GM18868 (cell line): ENCODE measurements at regions not wholly inside any gene's neighbourhood (a gene's known extent, or its start where the extent isn't known, plus 50 kb on each side); places are given as distances from the start of the nearest gene placed in this dataset.
"Not testable (repeated sequence)": the region's sequence is repeated elsewhere in the genome, so short reads cannot be mapped to it uniquely, and the experiment has no call there.

Experiments
- ATAC-seq: cut with Tn5 transposase; IDR thresholded peaks from one replicate; pipeline ENCODE4 v1.9.1; 2021; ENCODE audit warnings: mild to moderate bottlenecking, moderate library complexity; ENCODE audit not compliant: unreplicated experiment

DNA sequence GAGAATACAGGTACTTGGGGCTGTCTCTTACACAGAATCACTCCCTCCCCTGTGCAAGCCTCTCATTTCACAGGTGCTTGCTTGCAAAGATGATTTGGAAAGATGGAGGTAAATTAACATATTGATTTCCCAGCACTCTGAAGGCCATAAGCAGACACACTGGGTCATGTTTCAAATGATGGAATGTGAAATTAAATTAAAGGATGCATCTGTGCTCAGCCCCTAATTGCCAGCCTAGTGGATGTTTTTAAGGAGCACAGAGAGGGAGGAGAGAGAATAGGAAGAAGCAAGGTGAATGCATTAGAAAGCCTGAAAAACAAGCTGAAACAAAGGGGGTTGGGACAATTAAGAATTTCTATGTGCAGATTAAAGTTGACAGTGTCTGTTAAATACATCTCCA is 96.1 kb upstream of the GRIP1 start:
- ATAC-seq: no peak

GRCh38 chr12:66775871-66776270 is 97.0 kb upstream of the GRIP1 start:
- no peak for ATAC-seq

GRCh38 chr12:66776974-66777373 is 98.1 kb upstream of the GRIP1 start:
- ATAC-seq: peak; percentile 98

GRCh38 chr12:66779466-66779865 is 100.6 kb upstream of the GRIP1 start:
- ATAC-seq: no peak

DNA sequence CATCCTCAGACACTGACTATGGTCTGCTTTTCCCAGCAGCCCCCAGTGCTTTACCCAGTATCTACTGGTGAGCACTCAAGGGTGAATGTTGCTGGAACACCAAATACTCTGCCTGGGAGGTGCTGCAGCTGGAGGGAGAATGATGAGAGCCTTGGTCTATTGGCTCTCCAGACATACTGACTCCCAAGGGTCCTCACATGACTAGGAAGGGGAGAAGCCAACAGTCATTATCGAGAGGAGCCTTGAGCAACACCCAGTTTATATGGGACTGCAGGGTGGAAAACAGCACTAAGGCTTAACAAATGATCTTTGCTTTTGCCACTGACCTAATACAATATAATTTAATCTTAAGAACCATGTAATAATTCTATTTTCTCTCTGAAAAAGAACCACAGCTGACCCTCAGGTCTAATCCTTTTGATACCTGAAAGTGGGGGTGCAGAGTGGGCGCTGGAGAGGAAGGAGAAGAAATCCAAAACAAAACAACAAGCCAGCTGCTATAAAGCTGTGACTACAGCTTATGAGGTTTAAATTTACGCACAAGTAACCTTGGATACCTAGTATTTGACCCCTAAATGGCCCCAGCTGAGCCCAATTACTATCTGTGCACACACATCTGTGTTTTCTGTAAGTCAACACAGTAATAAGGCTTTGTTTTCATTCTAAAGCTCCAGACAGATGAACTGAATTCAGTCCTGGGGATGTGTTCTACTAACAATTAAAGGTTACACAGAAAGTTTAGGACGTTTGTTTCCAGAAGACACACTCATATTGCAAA is 107.8 kb upstream of the GRIP1 start:
- ATAC-seq: no peak

DNA sequence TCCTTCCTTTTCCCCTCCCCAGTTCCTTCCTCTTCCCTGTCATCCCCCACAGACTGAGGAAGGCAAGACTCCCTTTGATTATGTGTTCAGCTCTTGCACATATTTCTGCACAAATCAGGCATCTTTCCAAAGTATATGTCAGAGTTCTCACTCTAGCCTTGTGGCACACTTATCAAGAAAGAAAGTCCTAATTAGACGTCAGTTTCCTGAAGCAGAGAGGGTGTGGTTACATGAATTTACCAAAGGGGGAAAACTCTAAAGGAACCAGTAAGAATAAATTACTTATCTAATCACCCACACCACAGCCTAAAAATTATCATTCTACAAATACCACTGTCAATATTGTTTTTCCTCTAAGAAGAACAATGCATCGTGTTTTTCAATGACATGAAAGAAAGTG is 120.7 kb upstream of the GRIP1 start:
- no peak for ATAC-seq

DNA sequence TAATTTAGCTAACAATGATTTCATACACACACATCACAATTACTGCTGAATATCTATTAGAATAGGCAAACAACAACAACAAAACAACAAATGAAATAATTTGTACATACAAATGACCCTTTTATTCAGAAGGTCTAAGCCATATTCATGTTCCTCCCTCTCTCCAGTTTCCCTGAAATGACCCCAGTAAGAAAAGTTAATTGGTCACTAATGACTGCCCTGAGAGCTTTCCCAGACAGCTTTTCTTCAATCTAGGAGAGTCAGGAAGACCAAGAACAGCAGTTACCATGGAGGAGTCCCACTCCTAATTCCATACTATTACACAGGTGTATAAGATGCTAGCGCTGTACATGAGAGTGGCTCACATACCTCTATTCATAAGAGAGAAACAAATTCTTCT is 121.2 kb upstream of the GRIP1 start:
- no peak for ATAC-seq

- no peak for ATAC-seq
Measured at GRCh38 chr12:66803930-66804329, 125.1 kb upstream of the GRIP1 start.

DNA sequence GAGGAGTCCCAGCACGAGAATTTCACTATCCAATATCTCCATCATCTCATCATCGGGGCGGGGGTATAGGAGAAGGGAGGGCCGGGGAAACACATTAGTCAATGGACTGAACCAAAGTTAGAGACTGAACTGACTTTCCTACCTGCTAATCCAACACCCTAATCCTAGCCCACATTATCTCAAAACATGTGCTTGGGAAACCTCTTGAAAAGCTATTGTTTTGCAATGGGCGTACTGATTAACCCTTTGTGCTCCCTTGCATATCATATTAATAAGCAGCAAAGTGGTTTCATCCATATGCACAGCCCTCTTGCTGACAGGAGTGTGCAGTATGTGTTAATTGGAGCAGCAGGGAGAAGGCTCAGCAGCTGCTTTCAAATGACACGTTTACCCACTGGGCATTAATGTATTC is 125.7 kb upstream of the GRIP1 start:
- ATAC-seq: no peak

DNA sequence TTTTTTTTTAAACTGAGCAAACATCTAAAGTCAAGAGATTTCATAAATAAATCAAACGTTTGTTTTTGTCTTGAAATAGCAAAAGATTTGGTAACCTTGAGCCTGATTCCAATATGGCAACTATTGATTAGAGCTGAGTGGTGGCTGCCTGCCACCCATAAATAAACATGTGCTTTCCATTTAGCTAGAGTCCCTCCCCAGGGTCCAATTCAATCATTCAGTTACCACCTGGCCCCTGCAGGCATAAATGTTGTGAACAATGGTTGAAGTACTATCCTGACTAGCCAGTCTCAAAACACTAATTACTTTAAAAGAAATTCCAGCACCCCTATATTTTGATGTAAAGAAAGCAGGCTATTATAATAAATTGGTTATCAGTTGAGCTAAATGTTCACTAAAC is 129.7 kb upstream of the GRIP1 start:
- ATAC-seq: no peak

GRCh38 chr12:66813137-66813892 is 134.4 kb upstream of the GRIP1 start:
- ATAC-seq: no peak

DNA sequence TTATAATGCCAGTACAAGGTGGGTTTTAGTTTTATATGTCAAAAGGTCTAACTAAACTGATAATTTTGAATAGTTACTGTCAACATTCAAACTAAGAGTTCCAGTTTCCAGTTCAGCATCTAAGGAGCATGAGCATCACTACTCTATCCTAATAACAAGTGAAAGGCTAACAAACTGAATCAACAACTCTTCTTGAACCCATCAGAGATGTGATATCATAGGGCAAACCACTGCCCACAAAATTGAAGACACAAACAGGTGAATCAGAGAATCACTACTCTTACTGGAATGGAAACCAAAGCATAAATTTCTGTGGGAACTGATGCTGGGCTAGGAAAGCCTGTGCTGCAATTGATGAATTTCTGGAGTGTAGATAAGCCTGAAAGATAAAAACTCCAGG is 140.7 kb upstream of the GRIP1 start:
- ATAC-seq: no peak

GRCh38 chr12:66822961-66823360 is 144.1 kb upstream of the GRIP1 start:
- no peak for ATAC-seq

GRCh38 chr12:66823857-66824570 is 145.1 kb upstream of the GRIP1 start:
- ATAC-seq: no peak

- not testable (repeated sequence) for ATAC-seq
Measured at GRCh38 chr12:66825921-66826320, 147.0 kb upstream of the GRIP1 start.

DNA sequence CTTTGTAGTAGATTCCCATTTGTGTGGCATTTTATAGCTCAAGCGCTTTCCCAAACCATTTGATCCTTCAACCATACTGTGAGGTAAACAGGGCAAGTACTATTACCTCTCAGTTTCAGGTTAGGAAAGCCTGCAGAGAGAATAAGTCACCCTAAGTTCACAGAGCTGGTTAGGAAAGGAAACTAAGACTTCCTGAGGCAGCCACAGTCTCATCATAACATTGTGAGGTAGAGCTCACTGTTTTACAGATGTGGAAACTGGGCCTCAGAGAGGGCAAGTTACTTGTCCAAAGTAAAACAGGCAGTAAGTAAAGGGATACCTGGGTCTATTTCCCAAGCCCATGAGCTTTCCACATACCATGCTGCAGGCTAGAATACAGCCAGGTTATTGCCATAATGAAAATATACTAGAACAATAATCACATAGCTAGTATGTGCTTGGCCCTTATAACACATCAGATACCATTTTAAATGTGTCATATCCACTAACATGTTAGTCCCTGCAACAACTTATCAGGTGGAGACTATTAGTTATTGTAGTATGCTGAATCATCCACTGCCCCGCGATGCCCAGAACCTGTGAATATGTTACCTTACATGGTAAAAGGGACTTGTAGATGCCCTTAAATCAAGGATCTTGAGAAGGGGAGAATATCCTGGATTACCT is 150.9 kb upstream of the GRIP1 start:
- no peak for ATAC-seq

GRCh38 chr12:66831495-66831894 is 152.6 kb upstream of the GRIP1 start:
- ATAC-seq: no peak

- ATAC-seq: no peak
Measured at GRCh38 chr12:66832997-66833396, 154.1 kb upstream of the GRIP1 start.

GRCh38 chr12:66836623-66837310 is 157.9 kb upstream of the GRIP1 start:
- no peak for ATAC-seq

DNA sequence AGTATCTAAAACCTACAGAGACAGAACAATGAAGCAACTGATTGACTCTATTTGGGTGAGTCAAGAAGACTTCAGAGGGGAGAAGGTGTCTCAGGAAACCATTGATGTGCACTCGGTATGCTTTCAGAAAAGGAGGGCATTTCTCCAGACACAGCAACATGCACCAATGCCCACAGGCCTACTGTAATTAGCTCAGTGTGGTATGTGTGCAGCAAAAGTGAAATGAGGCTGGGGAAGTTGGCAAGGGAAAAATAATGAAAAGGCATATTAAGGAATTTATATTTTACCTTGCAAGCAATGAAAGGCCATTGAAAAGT is 158.4 kb upstream of the GRIP1 start:
- ATAC-seq: no peak

DNA sequence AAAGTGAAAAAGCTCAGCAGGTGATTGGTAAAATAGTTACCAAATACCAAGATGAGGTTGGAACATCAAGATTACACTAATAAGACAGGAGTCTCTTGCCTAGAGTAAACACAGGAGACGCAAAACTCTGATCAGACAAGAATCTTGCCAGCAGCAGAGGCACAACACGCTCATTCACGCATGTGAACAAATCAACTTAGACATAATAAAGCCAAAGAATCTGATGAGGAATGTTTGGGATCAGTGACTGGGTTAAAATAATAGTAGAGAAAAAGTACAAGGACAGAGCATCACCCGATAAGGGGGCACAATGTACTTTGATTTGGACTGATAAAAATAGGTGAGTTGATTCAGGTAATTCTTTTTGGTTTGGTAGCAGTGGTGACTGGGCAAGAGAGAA is 159.5 kb upstream of the GRIP1 start:
- ATAC-seq: no peak
